Astrocyte of the cerebellum (primary cell): ENCODE measurements at regions not wholly inside any gene's neighbourhood (a gene's known extent, or its start where the extent isn't known, plus 50 kb on each side); places are given as distances from the start of the nearest gene placed in this dataset.

Experiments
- DNase-seq: peaks from one replicate; pipeline ENCODE4 v3.0.0-alpha.2; 2011; ENCODE audit warnings: low read depth
- H3K4me3 ChIP-seq: 2 replicates; pipeline ENCODE4 v1.5.1; 2011; ENCODE audit warnings: mild to moderate bottlenecking, low read depth, low read length, moderate library complexity
- in situ Hi-C: cut with HindIII; loops from 2 replicates; pipeline ENCODE4 v1.10.0; 2017; ENCODE audit warnings: low sequenced_read_pairs
- TF ChIP-seq, protein P1 (sequence below): IDR thresholded peaks from 2 replicates; pipeline ENCODE4 v1.5.1; 2012; ENCODE audit warnings: low read length, low read depth, moderate library complexity, mild to moderate bottlenecking; ENCODE audit errors: missing control alignments

DNA sequence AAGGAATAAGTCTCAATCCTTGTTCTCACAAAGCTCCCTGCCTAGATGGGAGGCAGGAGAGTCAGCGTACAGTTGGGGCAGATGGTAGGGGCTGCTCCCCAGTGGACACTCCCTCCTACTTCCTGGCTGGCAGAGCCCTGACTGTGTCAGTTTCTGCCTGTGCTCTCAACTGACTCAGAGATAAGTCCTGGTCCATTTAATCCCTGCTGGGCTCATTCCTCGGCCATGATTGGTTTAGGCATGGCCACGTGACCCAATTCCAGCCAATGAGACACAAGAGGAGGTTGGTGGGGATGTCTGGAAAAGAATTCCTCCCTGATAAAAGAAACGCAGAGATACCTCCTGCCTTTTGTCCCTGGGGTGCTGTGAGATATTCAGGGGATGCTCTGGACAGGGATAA is 118.1 kb upstream of the SLC6A11 start:
- in situ Hi-C loops = no loop called here
- no peak overlapping the region for H3K4me3 ChIP-seq
- TF ChIP-seq, protein P1, sequence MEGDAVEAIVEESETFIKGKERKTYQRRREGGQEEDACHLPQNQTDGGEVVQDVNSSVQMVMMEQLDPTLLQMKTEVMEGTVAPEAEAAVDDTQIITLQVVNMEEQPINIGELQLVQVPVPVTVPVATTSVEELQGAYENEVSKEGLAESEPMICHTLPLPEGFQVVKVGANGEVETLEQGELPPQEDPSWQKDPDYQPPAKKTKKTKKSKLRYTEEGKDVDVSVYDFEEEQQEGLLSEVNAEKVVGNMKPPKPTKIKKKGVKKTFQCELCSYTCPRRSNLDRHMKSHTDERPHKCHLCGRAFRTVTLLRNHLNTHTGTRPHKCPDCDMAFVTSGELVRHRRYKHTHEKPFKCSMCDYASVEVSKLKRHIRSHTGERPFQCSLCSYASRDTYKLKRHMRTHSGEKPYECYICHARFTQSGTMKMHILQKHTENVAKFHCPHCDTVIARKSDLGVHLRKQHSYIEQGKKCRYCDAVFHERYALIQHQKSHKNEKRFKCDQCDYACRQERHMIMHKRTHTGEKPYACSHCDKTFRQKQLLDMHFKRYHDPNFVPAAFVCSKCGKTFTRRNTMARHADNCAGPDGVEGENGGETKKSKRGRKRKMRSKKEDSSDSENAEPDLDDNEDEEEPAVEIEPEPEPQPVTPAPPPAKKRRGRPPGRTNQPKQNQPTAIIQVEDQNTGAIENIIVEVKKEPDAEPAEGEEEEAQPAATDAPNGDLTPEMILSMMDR = no peak
- DNase-seq = no peak

DNA sequence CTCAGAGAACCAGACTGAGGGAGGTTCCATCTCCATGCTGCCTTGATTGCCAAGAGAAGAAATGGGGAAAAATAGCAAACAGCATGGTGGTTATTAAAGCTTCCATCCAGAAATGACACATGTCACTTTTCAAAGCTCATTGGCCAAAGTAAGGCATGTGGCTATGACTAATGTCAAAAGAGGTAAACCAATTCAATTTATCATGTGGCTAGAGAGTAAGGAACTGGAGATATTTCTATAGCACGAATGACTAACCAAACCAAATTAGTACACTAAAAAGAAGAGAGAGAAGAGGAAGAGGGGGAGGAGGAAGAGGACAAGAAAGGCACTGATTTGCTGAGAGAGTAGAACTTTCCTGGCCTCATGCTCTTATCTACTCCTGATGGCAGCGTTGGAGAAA is 115.2 kb upstream of the SLC6A11 start:
- TF ChIP-seq, protein P1 = no peak
- no peak overlapping the region for H3K4me3 ChIP-seq
- DNase-seq = no peak
- in situ Hi-C loops = loop anchor here (5.0 to 25.0 kb wide), 3 partner anchors 41 to 364 kb away; no protein-coding TSS in a partner anchor

DNA sequence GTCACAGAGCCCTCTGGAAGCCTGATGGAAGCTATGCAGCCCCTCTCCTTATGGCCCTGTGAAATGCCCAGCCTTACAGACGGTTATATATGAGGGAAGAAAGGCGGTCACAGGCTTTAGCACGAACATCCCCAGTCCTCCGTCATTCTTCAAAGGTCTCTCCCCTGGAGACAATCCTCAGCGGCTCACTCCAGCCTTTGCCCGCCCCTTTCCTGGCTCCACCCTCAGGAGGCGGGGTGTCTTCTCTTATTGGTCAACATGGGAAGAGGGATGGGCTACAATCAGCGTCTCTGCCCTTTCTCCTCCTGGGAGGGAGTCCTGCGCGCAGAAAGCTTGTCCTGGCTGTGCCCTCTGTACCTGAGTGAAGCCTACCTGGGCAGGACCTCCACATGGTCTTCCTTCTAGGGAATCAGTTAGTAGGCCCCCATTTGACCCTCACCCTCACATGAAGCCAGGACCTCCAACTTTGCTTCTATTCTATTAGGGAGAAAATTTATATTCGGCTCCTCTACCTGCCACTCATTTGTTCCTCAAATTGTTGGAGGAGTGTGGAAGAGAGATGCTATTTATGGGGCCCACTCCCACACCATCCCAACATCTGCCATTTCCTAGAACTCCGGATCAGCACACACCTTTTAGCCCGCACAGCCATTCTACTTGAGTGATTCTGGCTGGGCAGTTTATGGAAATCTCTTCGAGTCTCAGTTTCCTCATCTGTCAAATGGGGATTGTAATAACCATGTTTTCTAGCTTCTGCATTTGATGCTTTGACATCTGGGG is 112.9 kb upstream of the SLC6A11 start:
- TF ChIP-seq, protein P1 = no peak
- H3K4me3 ChIP-seq = no peak overlapping the region
- no peak for DNase-seq
- in situ Hi-C loops = loop anchor here (5.0 to 25.0 kb wide), 3 partner anchors 39 to 366 kb away; no protein-coding TSS in a partner anchor

DNA sequence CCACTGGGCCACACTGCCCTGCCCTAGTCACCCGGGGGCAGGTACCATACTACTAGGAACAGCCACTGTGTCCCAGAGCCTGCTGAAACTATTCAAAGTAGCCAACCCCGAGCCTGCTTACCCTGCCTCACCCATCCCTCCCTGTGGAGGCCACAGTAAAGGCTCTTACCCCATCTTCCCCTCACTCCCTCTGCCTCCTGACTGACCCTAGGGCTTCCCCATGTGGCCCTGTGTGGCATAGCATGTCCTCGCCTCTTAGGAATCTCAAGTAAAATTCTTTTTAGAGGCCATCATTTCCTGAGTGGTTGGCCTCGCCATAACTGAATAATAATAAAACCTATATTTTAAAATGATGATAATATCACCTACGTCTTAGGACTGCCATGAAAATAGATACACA is 112.2 kb upstream of the SLC6A11 start:
- in situ Hi-C loops = loop anchor here (5.0 to 25.0 kb wide), 3 partner anchors 38 to 367 kb away; no protein-coding TSS in a partner anchor
- DNase-seq = peak; percentile 16
- TF ChIP-seq, protein P1 = peak; percentile 58
- no peak overlapping the region for H3K4me3 ChIP-seq

DNA sequence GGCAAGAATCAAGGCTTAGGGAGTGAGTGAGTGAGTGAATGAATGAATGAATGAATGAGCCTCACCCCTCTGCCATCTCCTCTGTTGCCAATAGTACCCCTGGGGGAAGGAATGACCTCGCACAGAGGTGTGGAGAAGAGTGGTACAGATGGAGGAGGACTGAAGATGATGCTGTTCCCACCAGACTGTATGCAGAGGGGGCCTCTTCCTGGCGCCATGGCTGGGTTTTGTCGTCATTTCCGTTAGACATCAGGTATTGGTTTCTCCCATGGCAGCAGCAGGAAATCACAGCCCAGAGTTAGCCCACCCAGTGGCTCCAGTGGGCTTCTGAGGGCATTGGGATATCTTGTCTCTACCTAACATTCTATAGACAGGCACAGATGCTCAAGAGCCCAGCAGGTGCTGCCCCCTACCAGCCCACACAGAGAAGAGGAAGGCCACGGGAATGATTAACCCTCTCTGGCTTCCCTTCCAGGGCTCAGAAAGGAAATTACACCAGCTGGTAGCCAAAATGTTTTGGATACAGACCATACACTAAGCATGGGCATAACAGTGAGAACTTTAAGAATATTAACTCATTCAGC is 109.8 kb upstream of the SLC6A11 start:
- TF ChIP-seq, protein P1 = peak; percentile 17
- H3K4me3 ChIP-seq = no peak overlapping the region
- no peak for DNase-seq
- in situ Hi-C loops = loop anchor here (25.0 kb wide), 1 partner anchor 369 kb away; no protein-coding TSS in a partner anchor

DNA sequence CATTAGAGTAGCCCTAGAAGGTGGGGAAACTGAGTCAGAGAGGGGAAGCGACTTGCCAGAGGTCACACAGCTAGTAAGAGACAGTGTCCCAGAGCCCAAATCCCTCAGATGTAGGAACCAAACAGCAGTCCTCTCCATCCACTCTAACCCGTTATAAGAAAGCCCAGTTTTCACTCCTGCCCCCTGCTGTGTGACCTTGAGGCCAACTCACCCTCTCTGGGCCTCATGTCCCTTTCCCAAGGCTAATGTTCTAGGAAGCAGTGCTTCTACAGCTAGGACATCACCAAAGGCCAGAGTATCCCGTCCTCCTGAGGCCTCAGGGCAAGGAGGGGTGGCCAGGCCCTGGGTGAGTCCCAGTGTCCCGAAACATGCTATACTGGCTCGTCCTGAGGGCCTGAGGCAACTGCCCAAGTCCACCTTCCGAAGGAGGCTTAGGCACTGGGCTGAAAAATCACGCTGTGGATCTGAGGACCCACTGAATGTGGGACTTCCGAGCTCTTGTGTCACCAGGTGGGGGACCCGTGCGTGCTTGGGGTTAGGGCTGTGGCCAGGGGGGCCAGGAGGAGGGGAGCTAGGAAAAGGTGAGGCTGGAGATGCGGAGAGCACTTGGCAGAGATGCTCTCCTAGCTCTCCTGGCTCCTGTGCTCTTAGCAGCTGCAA is 109.2 kb upstream of the SLC6A11 start:
- in situ Hi-C loops = loop anchor here (25.0 kb wide), 1 partner anchor 370 kb away; no protein-coding TSS in a partner anchor
- no peak for DNase-seq
- TF ChIP-seq, protein P1 = no peak
- H3K4me3 ChIP-seq = no peak overlapping the region
